NT2/D1 (cell line): ENCODE measurements at regions not wholly inside any gene's neighbourhood (a gene's known extent, or its start where the extent isn't known, plus 50 kb on each side); places are given as distances from the start of the nearest gene placed in this dataset.
"Not testable (repeated sequence)": the region's sequence is repeated elsewhere in the genome, so short reads cannot be mapped to it uniquely, and the experiment has no call there.

ENCODE experiments used
- SUZ12 ChIP-seq: IDR thresholded peaks from 2 replicates; pipeline ENCODE4 v1.6.1; 2011; ENCODE audit not compliant: insufficient read length, insufficient read depth; ENCODE audit errors: extremely low read depth
- YY1 ChIP-seq: IDR thresholded peaks from 2 replicates; pipeline ENCODE4 v1.6.1; 2011; ENCODE audit not compliant: insufficient read length, insufficient read depth

- not testable (repeated sequence) for TF ChIP-seq YY1, SUZ12
Observed at GRCh38 chr9:66701411-66702377, 198.8 kb upstream of the ZNF658 start.
